Transverse colon (tissue), 3 donors: ENCODE measurements at regions not wholly inside any gene's neighbourhood (a gene's known extent, or its start where the extent isn't known, plus 50 kb on each side); places are given as distances from the start of the nearest gene placed in this dataset.

Experiments
- CTCF ChIP-seq, 5 experiments: fragments of 200-600 bp in 3 of 5; fragments of 450-650 bp in 2 of 5; sonication (generic) in 3 of 5; IDR thresholded peaks; 1 replicate in 2 of 5; 2 replicates in 3 of 5; pipeline ENCODE4 v1.5.1; 2016 to 2017; ENCODE audit warnings: antibody characterized with exemption in 5 of 5, inconsistent platforms in 3 of 5, mild to moderate bottlenecking in 2 of 5, moderate library complexity in 1 of 5
- EP300 ChIP-seq: sonication (generic); formaldehyde crosslinking; IDR thresholded peaks from one replicate; pipeline ENCODE4 v1.6.1; 2017; ENCODE audit warnings: antibody characterized with exemption, low read depth
- POLR2A ChIP-seq: fragments of 450-650 bp; IDR thresholded peaks from one replicate; pipeline ENCODE4 v1.6.1; 2016; ENCODE audit warnings: antibody characterized with exemption, mild to moderate bottlenecking, moderate library complexity

- TF ChIP-seq CTCF (IDR thresholded peaks at IDR 0.05) (no peak), EP300 (no peak), POLR2A (no peak)
These were observed 685.7 kb downstream of the MECOM start for GRCh38 chr3:168977716-168978374.
